ENCODE measurements at regions not wholly inside any gene's neighbourhood (a gene's known extent, or its start where the extent isn't known, plus 50 kb on each side); places are given as distances from the start of the nearest gene placed in this dataset.

GRCh38 chr1:81695741-81696140, 105.0 kb upstream of the ADGRL2 start:
- DNase-seq, result peak in 1 of 2 experiments; percentile 3

- no peak for DNase-seq
Measured at GRCh38 chr1:81693316-81693715, 107.4 kb upstream of the ADGRL2 start.

- no peak for DNase-seq
Measured at GRCh38 chr1:81690676-81691453, 109.9 kb upstream of the ADGRL2 start.

GRCh38 chr1:81689531-81689941, 111.2 kb upstream of the ADGRL2 start:
- no peak for DNase-seq

- peak in 1 of 2 experiments; percentile 26 for DNase-seq
Measured at GRCh38 chr1:81682490-81682889, 118.2 kb upstream of the ADGRL2 start.

GRCh38 chr1:81681601-81682266, 119.0 kb upstream of the ADGRL2 start:
- DNase-seq, result no peak

- DNase-seq, result no peak
Measured at GRCh38 chr1:81681114-81681513, 119.6 kb upstream of the ADGRL2 start.

GRCh38 chr1:81679942-81680341, 120.8 kb upstream of the ADGRL2 start:
- no peak for DNase-seq

GRCh38 chr1:81678779-81679178, 122.0 kb upstream of the ADGRL2 start:
- no peak for DNase-seq

- DNase-seq, result no peak
Measured at GRCh38 chr1:81672766-81673165, 128.0 kb upstream of the ADGRL2 start.

- no peak for DNase-seq
Measured at GRCh38 chr1:81671038-81671437, 129.7 kb upstream of the ADGRL2 start.

- no peak for DNase-seq
Measured at GRCh38 chr1:81670286-81670685, 130.4 kb upstream of the ADGRL2 start.

GRCh38 chr1:81666586-81666985, 134.1 kb upstream of the ADGRL2 start:
- DNase-seq, result no peak

- DNase-seq, result no peak
Measured at GRCh38 chr1:81664341-81664740, 136.4 kb upstream of the ADGRL2 start.

GRCh38 chr1:81662913-81663526, 137.7 kb upstream of the ADGRL2 start:
- no peak for DNase-seq

GRCh38 chr1:81660286-81660685, 140.4 kb upstream of the ADGRL2 start:
- no peak for DNase-seq

- no peak for DNase-seq
Measured at GRCh38 chr1:81654657-81655056, 146.1 kb upstream of the ADGRL2 start.

GRCh38 chr1:81654147-81654546, 146.6 kb upstream of the ADGRL2 start:
- no peak for DNase-seq

- no peak for DNase-seq
Measured at GRCh38 chr1:81650776-81651175, 150.0 kb upstream of the ADGRL2 start.

GRCh38 chr1:81635816-81636215, 164.9 kb upstream of the ADGRL2 start:
- DNase-seq, result no peak

GRCh38 chr1:81634294-81634693, 166.4 kb upstream of the ADGRL2 start:
- DNase-seq, result no peak

GRCh38 chr1:81619156-81619555, 181.6 kb upstream of the ADGRL2 start:
- no peak for DNase-seq

- DNase-seq, result no peak
Measured at GRCh38 chr1:81618376-81618775, 182.4 kb upstream of the ADGRL2 start.

- no peak for DNase-seq
Measured at GRCh38 chr1:81617308-81617967, 183.3 kb upstream of the ADGRL2 start.
